DOHH2 (cell line): ENCODE measurements at regions not wholly inside any gene's neighbourhood (a gene's known extent, or its start where the extent isn't known, plus 50 kb on each side); places are given as distances from the start of the nearest gene placed in this dataset.

Source experiments
- H3F3A ChIP-seq: fragments of 200-600 bp; sonication (generic), shearing (Covaris generic); 2 replicates; pipeline ENCODE4 v1.6.0; 2016; ENCODE audit warnings: antibody characterized with exemption, mild to moderate bottlenecking; ENCODE audit not compliant: control insufficient read depth, insufficient read depth
- H3K27ac ChIP-seq: fragments of 200-600 bp; sonication (generic); 2 replicates; pipeline ENCODE4 v1.5.1; 2014; ENCODE audit warnings: low read depth, mild to moderate bottlenecking, low read length, moderate library complexity
- H3K27me3 ChIP-seq: fragments of 200-600 bp; sonication (generic); 2 replicates; pipeline ENCODE4 v1.6.1; 2014; ENCODE audit warnings: mild to moderate bottlenecking, low read length, mixed read lengths; ENCODE audit not compliant: control insufficient read depth
- H3K36me3 ChIP-seq: fragments of 200-600 bp; sonication (generic); 2 replicates; pipeline ENCODE4 v1.6.1; 2014; ENCODE audit warnings: mild to moderate bottlenecking, low read length, moderate library complexity, mixed read lengths; ENCODE audit not compliant: control insufficient read depth
- H3K4me1 ChIP-seq: fragments of 200-600 bp; sonication (generic); 2 replicates; pipeline ENCODE4 v1.6.1; 2014; ENCODE audit warnings: mild to moderate bottlenecking, low read length, mixed read lengths; ENCODE audit not compliant: control insufficient read depth
- H3K4me2 ChIP-seq: fragments of 200-600 bp; sonication (generic); 2 replicates; pipeline ENCODE4 v1.6.0; 2014; ENCODE audit warnings: mild to moderate bottlenecking, low read length, moderate library complexity
- H3K4me3 ChIP-seq: fragments of 200-600 bp; sonication (generic); 2 replicates; pipeline ENCODE4 v1.5.1; 2014; ENCODE audit warnings: mild to moderate bottlenecking, low read length, mixed read lengths
- H3K79me2 ChIP-seq: fragments of 200-600 bp; sonication (generic); 2 replicates; pipeline ENCODE4 v1.6.1; 2014; ENCODE audit warnings: mild to moderate bottlenecking, low read length, mixed read lengths; ENCODE audit not compliant: control insufficient read depth
- H3K9me2 ChIP-seq: fragments of 200-600 bp; sonication (generic); replicated peaks from 2 replicates; pipeline ENCODE4 v1.6.1; 2014; ENCODE audit warnings: mild to moderate bottlenecking, low read length, mixed read lengths; ENCODE audit not compliant: control insufficient read depth
- H3K9me3 ChIP-seq: fragments of 200-600 bp; sonication (generic); 2 replicates; pipeline ENCODE4 v1.6.1; 2014; ENCODE audit warnings: antibody characterized with exemption, low read length, mixed read lengths; ENCODE audit not compliant: control insufficient read depth, insufficient read depth
- H4K20me1 ChIP-seq: fragments of 200-600 bp; sonication (generic); 2 replicates; pipeline ENCODE4 v1.6.0; 2014; ENCODE audit warnings: low read depth, mild to moderate bottlenecking, antibody characterized with exemption, low read length, moderate library complexity; ENCODE audit not compliant: control insufficient read depth, insufficient read depth
- CTCF ChIP-seq: fragments of 200-600 bp; sonication (generic); IDR thresholded peaks from one replicate; pipeline ENCODE4 v1.5.1; 2014; ENCODE audit warnings: antibody characterized with exemption, mild to moderate bottlenecking, low read depth, low read length; ENCODE audit not compliant: poor library complexity, severe bottlenecking
- EZH2phosphoT487 ChIP-seq: fragments of 200-600 bp; sonication (generic); IDR thresholded peaks from 2 replicates; pipeline ENCODE4 v1.6.1; 2017; ENCODE audit warnings: borderline replicate concordance, mild to moderate bottlenecking, antibody characterized with exemption, low read length, moderate library complexity, mixed read lengths

- Histone ChIP-seq H3K36me3 (no peaks in the 10 kb centered on the region), H4K20me1 (no peaks in the 10 kb centered on the region), H3K9me2 (no peaks in the 10 kb centered on the region), H3K4me1 (no peaks in the 10 kb centered on the region), H3K27ac (no peak overlapping the region), H3F3A (no peaks in the 10 kb centered on the region), H3K79me2 (no peaks in the 10 kb centered on the region), H3K4me2 (no peak overlapping the region), H3K27me3 (no peaks in the 10 kb centered on the region), H3K9me3 (no peaks in the 10 kb centered on the region), H3K4me3 (no peak overlapping the region)
- TF ChIP-seq CTCF, result no peak
- no peak for TF ChIP-seq EZH2phosphoT487
Observed at GRCh38 chr10:123445261-123445775, 220.8 kb upstream of the GPR26 start.

- no peaks in the 10 kb centered on the region for H3K9me2 ChIP-seq
- TF ChIP-seq EZH2phosphoT487 (no peak), CTCF (no peak)
- H3K4me3 ChIP-seq, result no peak overlapping the region
- no peaks in the 10 kb centered on the region for H3K9me3 ChIP-seq
- H3K36me3 ChIP-seq, result no peaks in the 10 kb centered on the region
- H3K4me2 ChIP-seq, result no peak overlapping the region
- H3K27me3 ChIP-seq, result no peaks in the 10 kb centered on the region
- no peaks in the 10 kb centered on the region for H4K20me1 ChIP-seq
- H3K4me1 ChIP-seq, result no peaks in the 10 kb centered on the region
- H3F3A ChIP-seq, result no peaks in the 10 kb centered on the region
- no peak overlapping the region for H3K27ac ChIP-seq
- no peaks in the 10 kb centered on the region for H3K79me2 ChIP-seq
Observed at GRCh38 chr10:123446449-123447156, 219.6 kb upstream of the GPR26 start.

GRCh38 chr10:123449234-123449962 lies 216.8 kb upstream of the GPR26 start:
- H3K4me2 ChIP-seq, result no peak overlapping the region
- no peak overlapping the region for H3K4me3 ChIP-seq
- no peaks in the 10 kb centered on the region for H4K20me1 ChIP-seq
- no peaks in the 10 kb centered on the region for H3K4me1 ChIP-seq
- H3K27ac ChIP-seq, result no peak overlapping the region
- no peaks in the 10 kb centered on the region for H3F3A ChIP-seq
- H3K9me3 ChIP-seq, result no peaks in the 10 kb centered on the region
- no peaks in the 10 kb centered on the region for H3K27me3 ChIP-seq
- no peaks in the 10 kb centered on the region for H3K9me2 ChIP-seq
- TF ChIP-seq EZH2phosphoT487, result no peak
- TF ChIP-seq CTCF, result no peak
- no peaks in the 10 kb centered on the region for H3K36me3 ChIP-seq
- no peaks in the 10 kb centered on the region for H3K79me2 ChIP-seq
